H9 (cell line): ENCODE measurements at regions not wholly inside any gene's neighbourhood (a gene's known extent, or its start where the extent isn't known, plus 50 kb on each side); places are given as distances from the start of the nearest gene placed in this dataset.

Source experiments
- DNase-seq: peaks from one replicate; pipeline ENCODE4 v3.0.0-alpha.2; 2017
- H2AFZ ChIP-seq: one replicate; pipeline ENCODE4 v1.6.1; 2013; ENCODE audit warnings: mild to moderate bottlenecking, low read length, control low read depth, moderate library complexity
- H2AK5ac ChIP-seq: 2 replicates; pipeline ENCODE4 v1.6.1; 2013; ENCODE audit warnings: low read length, control low read depth, mixed read lengths; ENCODE audit not compliant: insufficient read length
- H2BK120ac ChIP-seq: one replicate; pipeline ENCODE4 v1.6.1; 2013; ENCODE audit warnings: low read depth, mild to moderate bottlenecking, low read length, control low read depth, inconsistent platforms; ENCODE audit not compliant: poor library complexity, severe bottlenecking
- H2BK12ac ChIP-seq: 2 replicates; pipeline ENCODE4 v1.6.1; 2013; ENCODE audit warnings: low read length, control low read depth, mixed read lengths, low read depth; ENCODE audit not compliant: insufficient read length
- H2BK15ac ChIP-seq: 2 replicates; pipeline ENCODE4 v1.6.1; 2013; ENCODE audit warnings: low read depth, low read length, control low read depth
- H2BK20ac ChIP-seq: one replicate; pipeline ENCODE4 v1.6.1; 2013; ENCODE audit warnings: low read depth, mild to moderate bottlenecking, low read length, control low read depth, inconsistent platforms; ENCODE audit not compliant: poor library complexity, severe bottlenecking
- H2BK5ac ChIP-seq: 2 replicates; pipeline ENCODE4 v1.6.1; 2013; ENCODE audit warnings: low read length, control low read depth, mixed read lengths; ENCODE audit not compliant: insufficient read length
- H3K14ac ChIP-seq: 2 replicates; pipeline ENCODE4 v1.6.1; 2013; ENCODE audit warnings: low read length, control low read depth; ENCODE audit not compliant: insufficient read depth
- H3K18ac ChIP-seq: 2 replicates; pipeline ENCODE4 v1.6.1; 2013; ENCODE audit warnings: low read depth, mild to moderate bottlenecking, mixed read lengths, low read length, control low read depth; ENCODE audit not compliant: insufficient read length
- H3K23ac ChIP-seq: 2 replicates; pipeline ENCODE4 v1.6.1; 2013; ENCODE audit warnings: low read length, control low read depth, mixed read lengths, low read depth; ENCODE audit not compliant: insufficient read length
- H3K23me2 ChIP-seq: 2 replicates; pipeline ENCODE4 v1.6.1; 2013; ENCODE audit warnings: low read depth, mild to moderate bottlenecking, mixed read lengths, low read length, control low read depth; ENCODE audit not compliant: insufficient read length, poor library complexity, severe bottlenecking
- H3K27ac ChIP-seq: 2 replicates; pipeline ENCODE4 v1.5.1; 2013; ENCODE audit warnings: low read length, control low read depth, mixed read lengths, low read depth; ENCODE audit not compliant: insufficient read length
- H3K27me3 ChIP-seq: 2 replicates; pipeline ENCODE4 v1.6.1; 2013; ENCODE audit warnings: low read length, control low read depth, inconsistent platforms; ENCODE audit not compliant: insufficient read depth
- H3K4ac ChIP-seq: 2 replicates; pipeline ENCODE4 v1.6.1; 2013; ENCODE audit warnings: low read depth, mild to moderate bottlenecking, control low read depth, inconsistent platforms, low read length, moderate library complexity
- H3K4me1 ChIP-seq: 2 replicates; pipeline ENCODE4 v1.6.1; 2013; ENCODE audit warnings: low read length, control low read depth, inconsistent platforms; ENCODE audit not compliant: insufficient read depth
- H3K4me2 ChIP-seq: 2 replicates; pipeline ENCODE4 v1.6.1; 2013; ENCODE audit warnings: low read length, control low read depth, mixed read lengths; ENCODE audit not compliant: insufficient read length, insufficient read depth
- H3K56ac ChIP-seq: 2 replicates; pipeline ENCODE4 v1.6.1; 2013; ENCODE audit warnings: low read depth, mild to moderate bottlenecking, mixed read lengths, low read length, control low read depth; ENCODE audit not compliant: insufficient read length
- H3K79me1 ChIP-seq: 2 replicates; pipeline ENCODE4 v1.6.1; 2013; ENCODE audit warnings: low read depth, mild to moderate bottlenecking, moderate library complexity, low read length, control low read depth, inconsistent platforms; ENCODE audit not compliant: insufficient read depth, poor library complexity, severe bottlenecking
- H3K79me2 ChIP-seq: 2 replicates; pipeline ENCODE4 v1.6.1; 2013; ENCODE audit warnings: low read length, control low read depth, inconsistent platforms; ENCODE audit not compliant: insufficient read depth
- H3K9ac ChIP-seq: 2 replicates; pipeline ENCODE4 v1.6.1; 2013; ENCODE audit warnings: low read length, control low read depth, mixed read lengths; ENCODE audit not compliant: insufficient read length; ENCODE audit errors: extremely low read depth
- H3K9me3 ChIP-seq: one replicate; pipeline ENCODE4 v1.6.1; 2013; ENCODE audit warnings: low read depth, low read length, inconsistent platforms; ENCODE audit not compliant: control insufficient read depth
- H3T11ph ChIP-seq: one replicate; pipeline ENCODE4 v1.6.1; 2013; ENCODE audit warnings: mild to moderate bottlenecking, low read length, control low read depth, inconsistent platforms
- H4K20me1 ChIP-seq: one replicate; pipeline ENCODE4 v1.6.1; 2013; ENCODE audit not compliant: control insufficient read depth, insufficient read length, insufficient read depth
- H4K5ac ChIP-seq: 2 replicates; pipeline ENCODE4 v1.6.1; 2013; ENCODE audit warnings: low read depth, mild to moderate bottlenecking, mixed read lengths, low read length, control low read depth; ENCODE audit not compliant: insufficient read length
- H4K8ac ChIP-seq: replicated peaks from 2 replicates; pipeline ENCODE4 v1.6.1; 2013; ENCODE audit warnings: low read length, control low read depth, mixed read lengths, low read depth; ENCODE audit not compliant: insufficient read length
- H4K91ac ChIP-seq: 2 replicates; pipeline ENCODE4 v1.6.1; 2013; ENCODE audit warnings: low read depth, mild to moderate bottlenecking, moderate library complexity, mixed read lengths, low read length, control low read depth; ENCODE audit not compliant: insufficient read length
- H3K27ac Mint-ChIP-seq, 3 experiments: 2 replicates in 2 of 3; 3 replicates in 1 of 3; pipeline ENCODE4 v1.8.0; 2020 to 2021; ENCODE audit warnings: mixed read lengths in 3 of 3, mild to moderate bottlenecking in 1 of 3, moderate library complexity in 1 of 3
- H3K27me3 Mint-ChIP-seq: 2 replicates; pipeline ENCODE4 v1.8.0; 2021; ENCODE audit warnings: low read depth, mild to moderate bottlenecking, moderate library complexity, mixed read lengths
- H3K36me3 Mint-ChIP-seq, 3 experiments: 2 replicates in 2 of 3; 3 replicates in 1 of 3; pipeline ENCODE4 v1.8.0; 2020 to 2021; ENCODE audit warnings: low read depth in 3 of 3, mixed read lengths in 3 of 3; ENCODE audit not compliant: insufficient read depth in 1 of 3
- H3K4me1 Mint-ChIP-seq, 2 experiments: 2 replicates each; pipeline ENCODE4 v1.8.0; 2020; ENCODE audit warnings: mixed read lengths in 2 of 2
- H3K4me3 Mint-ChIP-seq, 2 experiments: 2 replicates in 1 of 2; 3 replicates in 1 of 2; pipeline ENCODE4 v1.8.0; 2020 to 2021; ENCODE audit warnings: mild to moderate bottlenecking in 2 of 2, mixed read lengths in 2 of 2, moderate library complexity in 1 of 2
- H3K9me3 Mint-ChIP-seq, 2 experiments: 2 replicates in 1 of 2; 3 replicates in 1 of 2; pipeline ENCODE4 v1.8.0; 2020; ENCODE audit warnings: mild to moderate bottlenecking in 2 of 2, mixed read lengths in 2 of 2, moderate library complexity in 1 of 2
- WGBS: extraction: QIAGEN DNeasy Blood & Tissue Kit; methylation state at CpG from one replicate; pipeline ENCODE4 v1.1.7; 2013; ENCODE audit warnings: missing lambda C conversion rate, low lambda C conversion rate, mixed read lengths; ENCODE audit not compliant: insufficient read length; ENCODE audit errors: extremely low coverage; 5-methylcytosine and 5-hydroxymethylcytosine counted together
- TF ChIP-seq, protein P1 (sequence below): fragments of 200-600 bp; sonication (generic); conservative IDR thresholded peaks from 3 replicates; pipeline ENCODE4 v1.8.0; 2021; ENCODE audit warnings: antibody characterized with exemption, mild to moderate bottlenecking

DNA sequence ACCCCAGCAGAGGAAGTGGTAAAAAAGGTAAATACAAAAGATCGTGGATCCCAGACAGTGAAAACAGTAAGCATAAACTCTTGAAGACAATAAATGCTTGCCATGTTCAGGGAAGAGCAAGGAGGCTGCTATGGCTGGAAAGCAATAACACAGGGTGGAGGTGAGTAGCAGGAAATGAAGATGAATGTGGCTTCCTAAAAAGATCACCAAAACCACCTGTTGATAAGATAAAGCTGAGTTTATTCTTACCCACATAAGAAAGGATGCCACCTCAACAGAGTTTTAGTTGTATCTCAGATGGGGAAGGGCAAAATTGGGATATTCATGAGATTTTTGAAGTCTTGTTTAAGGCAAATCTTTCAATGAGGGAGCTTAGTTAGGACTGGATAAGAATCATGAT is 273.3 kb downstream of the MSX2 start:
- Histone ChIP-seq H3K9me3 (no peaks in the 10 kb centered on the region), H4K8ac (no peak overlapping the region), H4K91ac (no peak overlapping the region), H3K4me2 (no peak overlapping the region), H2AFZ (no peak overlapping the region), H3K14ac (no peak overlapping the region), H2BK15ac (no peak overlapping the region), H3K56ac (no peak overlapping the region), H2BK12ac (no peak overlapping the region), H4K20me1 (no peaks in the 10 kb centered on the region), H3K4ac (no peak overlapping the region), H2AK5ac (no peak overlapping the region), H3K4me1 (no peaks in the 10 kb centered on the region), H3K27me3 (no peaks in the 10 kb centered on the region), H3K27ac (no peak overlapping the region), H2BK5ac (no peak overlapping the region), H3K9ac (no peak overlapping the region), H3T11ph (no peak overlapping the region), H3K79me1 (no peaks in the 10 kb centered on the region), H3K79me2 (no peaks in the 10 kb centered on the region), H3K23me2 (no peaks in the 10 kb centered on the region), H2BK20ac (no peak overlapping the region), H3K18ac (no peak overlapping the region), H4K5ac (no peak overlapping the region), H3K23ac (no peak overlapping the region), H2BK120ac (no peak overlapping the region)
- no peak for DNase-seq
- no peaks in the 10 kb centered on the region for H3K4me1 Mint-ChIP-seq
- H3K9me3 Mint-ChIP-seq, result peaks cover 13 to 14% of the 10 kb centered on the region in 2 experiments; a peak in 4 of 5 replicates
- no CpG with 5 or more reads among the region's 1 CpG for WGBS
- TF ChIP-seq, protein P1, sequence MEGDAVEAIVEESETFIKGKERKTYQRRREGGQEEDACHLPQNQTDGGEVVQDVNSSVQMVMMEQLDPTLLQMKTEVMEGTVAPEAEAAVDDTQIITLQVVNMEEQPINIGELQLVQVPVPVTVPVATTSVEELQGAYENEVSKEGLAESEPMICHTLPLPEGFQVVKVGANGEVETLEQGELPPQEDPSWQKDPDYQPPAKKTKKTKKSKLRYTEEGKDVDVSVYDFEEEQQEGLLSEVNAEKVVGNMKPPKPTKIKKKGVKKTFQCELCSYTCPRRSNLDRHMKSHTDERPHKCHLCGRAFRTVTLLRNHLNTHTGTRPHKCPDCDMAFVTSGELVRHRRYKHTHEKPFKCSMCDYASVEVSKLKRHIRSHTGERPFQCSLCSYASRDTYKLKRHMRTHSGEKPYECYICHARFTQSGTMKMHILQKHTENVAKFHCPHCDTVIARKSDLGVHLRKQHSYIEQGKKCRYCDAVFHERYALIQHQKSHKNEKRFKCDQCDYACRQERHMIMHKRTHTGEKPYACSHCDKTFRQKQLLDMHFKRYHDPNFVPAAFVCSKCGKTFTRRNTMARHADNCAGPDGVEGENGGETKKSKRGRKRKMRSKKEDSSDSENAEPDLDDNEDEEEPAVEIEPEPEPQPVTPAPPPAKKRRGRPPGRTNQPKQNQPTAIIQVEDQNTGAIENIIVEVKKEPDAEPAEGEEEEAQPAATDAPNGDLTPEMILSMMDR, result no peak
- peaks cover 11% of the 10 kb centered on the region for H3K27me3 Mint-ChIP-seq
- H3K27ac Mint-ChIP-seq, result no peak overlapping the region
- H3K4me3 Mint-ChIP-seq, result no peak overlapping the region
- peaks cover 5 to 14% (median 6%) of the 10 kb centered on the region in 3 experiments; a peak in 3 of 7 replicates for H3K36me3 Mint-ChIP-seq
